ENCODE measurements at regions not wholly inside any gene's neighbourhood (a gene's known extent, or its start where the extent isn't known, plus 50 kb on each side); places are given as distances from the start of the nearest gene placed in this dataset.

DNA sequence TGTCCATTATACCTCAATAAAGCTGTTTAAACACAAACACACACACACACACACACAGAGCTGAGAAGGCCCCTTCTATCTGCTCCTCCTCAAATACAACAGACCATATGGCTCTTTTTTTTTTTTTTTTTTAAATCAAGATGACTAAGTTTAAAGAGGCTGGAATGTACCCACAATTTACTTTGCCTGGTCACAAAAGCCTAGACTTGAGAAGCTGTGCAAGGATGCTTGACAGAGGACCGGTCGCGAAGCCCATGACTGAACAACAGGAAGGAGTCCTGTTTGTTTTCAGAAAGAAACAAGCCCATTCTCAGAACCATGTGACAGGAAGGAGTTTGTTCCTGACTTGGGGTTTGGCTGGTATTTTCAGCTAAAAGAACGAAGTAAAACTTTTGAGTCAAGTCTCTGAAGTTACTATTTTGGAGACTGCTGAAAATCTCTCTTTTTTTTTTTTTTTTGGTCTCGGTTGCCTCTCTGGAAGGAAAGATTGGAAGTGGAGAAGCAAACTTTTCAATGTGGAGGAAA is 650.9 kb upstream of the TENM3 start:
- TF ChIP-seq, protein P1, sequence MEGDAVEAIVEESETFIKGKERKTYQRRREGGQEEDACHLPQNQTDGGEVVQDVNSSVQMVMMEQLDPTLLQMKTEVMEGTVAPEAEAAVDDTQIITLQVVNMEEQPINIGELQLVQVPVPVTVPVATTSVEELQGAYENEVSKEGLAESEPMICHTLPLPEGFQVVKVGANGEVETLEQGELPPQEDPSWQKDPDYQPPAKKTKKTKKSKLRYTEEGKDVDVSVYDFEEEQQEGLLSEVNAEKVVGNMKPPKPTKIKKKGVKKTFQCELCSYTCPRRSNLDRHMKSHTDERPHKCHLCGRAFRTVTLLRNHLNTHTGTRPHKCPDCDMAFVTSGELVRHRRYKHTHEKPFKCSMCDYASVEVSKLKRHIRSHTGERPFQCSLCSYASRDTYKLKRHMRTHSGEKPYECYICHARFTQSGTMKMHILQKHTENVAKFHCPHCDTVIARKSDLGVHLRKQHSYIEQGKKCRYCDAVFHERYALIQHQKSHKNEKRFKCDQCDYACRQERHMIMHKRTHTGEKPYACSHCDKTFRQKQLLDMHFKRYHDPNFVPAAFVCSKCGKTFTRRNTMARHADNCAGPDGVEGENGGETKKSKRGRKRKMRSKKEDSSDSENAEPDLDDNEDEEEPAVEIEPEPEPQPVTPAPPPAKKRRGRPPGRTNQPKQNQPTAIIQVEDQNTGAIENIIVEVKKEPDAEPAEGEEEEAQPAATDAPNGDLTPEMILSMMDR (IDR thresholded peaks at IDR 0.05): no peak
- TF ChIP-seq POLR2A (IDR thresholded peaks at IDR 0.05): no peak
